ENCODE measurements at regions not wholly inside any gene's neighbourhood (a gene's known extent, or its start where the extent isn't known, plus 50 kb on each side); places are given as distances from the start of the nearest gene placed in this dataset.
"Not testable (repeated sequence)": the region's sequence is repeated elsewhere in the genome, so short reads cannot be mapped to it uniquely, and the experiment has no call there.

DNA sequence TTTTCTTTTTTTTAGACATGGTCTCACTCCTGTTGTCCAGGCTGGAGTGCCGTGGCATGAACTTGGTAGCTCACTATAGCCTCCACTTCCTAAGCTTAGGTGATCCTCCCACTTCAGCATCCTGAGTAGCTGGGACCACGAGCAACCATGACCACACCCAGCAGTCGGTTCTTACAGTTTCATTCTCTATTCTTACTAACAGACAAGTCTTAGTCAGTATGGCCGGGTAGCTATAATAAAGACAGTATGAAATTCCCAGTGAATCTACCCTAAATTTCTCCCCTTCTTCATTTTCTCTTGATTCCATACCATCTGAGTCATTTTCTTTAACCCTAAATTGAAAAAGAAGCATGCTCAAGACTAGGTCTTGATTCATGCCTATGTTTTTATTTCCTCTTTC lies 775.3 kb upstream of the NRXN1 start:
- no peak for DNase-seq

- no peak for DNase-seq
These were observed 763.4 kb upstream of the NRXN1 start for GRCh38 chr2:51795248-51795888.

GRCh38 chr2:51791496-51791895 lies 759.6 kb upstream of the NRXN1 start:
- DNase-seq, result no peak

GRCh38 chr2:51790854-51791253 lies 758.9 kb upstream of the NRXN1 start:
- DNase-seq, result no peak

- no peak for DNase-seq
These were observed 758.0 kb upstream of the NRXN1 start for GRCh38 chr2:51789918-51790317.

DNA sequence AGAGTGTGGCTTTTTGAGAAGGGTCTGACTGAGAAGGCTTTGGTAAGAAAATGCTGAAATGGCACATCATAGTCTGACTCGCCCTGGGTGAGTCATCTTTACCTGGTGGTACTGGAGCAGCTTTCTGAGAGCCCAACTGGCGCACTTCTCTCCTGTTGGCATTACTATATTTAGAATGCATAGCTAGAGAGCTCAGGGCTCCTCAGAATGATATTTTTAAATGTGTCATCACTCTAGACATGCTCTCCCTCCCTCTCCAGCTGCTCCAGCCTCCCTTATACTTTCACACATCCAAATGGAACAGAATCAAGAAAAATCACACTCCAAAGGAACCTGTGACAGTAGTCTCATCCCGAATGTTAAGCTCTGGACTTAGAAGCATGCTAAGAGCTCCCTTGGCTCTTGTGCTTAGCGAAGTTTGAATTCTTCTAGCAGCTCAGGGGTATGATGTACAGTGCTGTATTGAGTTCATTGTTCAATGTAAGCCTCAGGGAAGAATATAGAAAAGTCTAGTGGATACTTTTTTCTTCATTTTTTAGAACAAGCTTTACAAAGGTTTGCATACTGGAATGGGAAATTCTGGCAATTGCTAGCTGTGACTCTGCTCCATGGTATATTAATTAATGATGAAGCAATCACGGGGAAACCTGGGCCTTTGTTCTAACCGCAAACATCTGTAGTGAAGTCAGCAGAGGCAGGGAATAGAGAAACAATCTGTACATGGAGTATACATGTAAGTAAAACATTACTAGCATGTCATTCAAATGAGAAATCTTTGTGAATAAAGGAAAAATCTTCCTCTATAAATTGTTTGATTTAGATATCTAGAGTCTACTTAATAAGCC lies 751.2 kb upstream of the NRXN1 start:
- DNase-seq, result no peak

DNA sequence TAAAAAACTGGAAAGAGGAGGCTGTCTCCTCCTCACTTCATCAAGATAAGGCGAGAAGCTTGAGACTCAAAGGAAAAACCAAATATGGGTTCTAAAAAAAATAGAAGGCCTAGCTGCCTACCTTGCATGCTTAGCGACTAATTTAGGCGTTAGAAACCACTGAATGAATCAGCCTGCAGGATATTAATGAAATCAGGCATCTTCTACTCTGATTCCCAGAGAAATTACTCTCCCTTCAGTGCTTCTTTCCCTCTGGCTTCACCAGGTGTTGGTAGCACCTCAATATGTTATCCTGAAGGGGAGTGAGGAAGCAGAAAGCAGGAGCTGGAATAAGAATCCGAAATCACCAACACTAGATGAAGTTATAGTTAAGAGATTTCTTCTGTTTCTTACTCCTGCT lies 749.8 kb upstream of the NRXN1 start:
- DNase-seq, result no peak

GRCh38 chr2:51780353-51780752 lies 748.4 kb upstream of the NRXN1 start:
- DNase-seq, result no peak

- DNase-seq, result not testable (repeated sequence)
These were observed 747.8 kb upstream of the NRXN1 start for GRCh38 chr2:51779723-51780122.

DNA sequence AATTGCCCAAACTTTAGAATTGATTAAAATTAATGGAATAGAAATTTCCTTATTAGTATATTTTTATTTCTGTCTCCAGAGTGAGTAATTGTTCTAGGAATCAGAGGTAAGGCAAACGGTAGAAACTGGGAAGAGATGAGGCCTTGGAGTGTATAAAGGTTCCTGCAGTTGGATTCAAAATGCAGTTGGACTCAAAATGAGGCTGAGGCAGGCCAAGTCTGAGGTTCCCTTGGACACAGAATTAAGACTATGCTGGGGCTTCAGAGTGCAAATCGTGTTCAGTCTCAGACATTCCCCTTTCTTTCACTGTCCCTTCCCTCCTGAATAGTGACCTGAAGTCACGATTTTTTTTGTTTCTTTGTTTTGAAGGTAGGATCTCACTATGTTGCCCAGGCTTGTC lies 746.9 kb upstream of the NRXN1 start:
- no peak for DNase-seq

DNA sequence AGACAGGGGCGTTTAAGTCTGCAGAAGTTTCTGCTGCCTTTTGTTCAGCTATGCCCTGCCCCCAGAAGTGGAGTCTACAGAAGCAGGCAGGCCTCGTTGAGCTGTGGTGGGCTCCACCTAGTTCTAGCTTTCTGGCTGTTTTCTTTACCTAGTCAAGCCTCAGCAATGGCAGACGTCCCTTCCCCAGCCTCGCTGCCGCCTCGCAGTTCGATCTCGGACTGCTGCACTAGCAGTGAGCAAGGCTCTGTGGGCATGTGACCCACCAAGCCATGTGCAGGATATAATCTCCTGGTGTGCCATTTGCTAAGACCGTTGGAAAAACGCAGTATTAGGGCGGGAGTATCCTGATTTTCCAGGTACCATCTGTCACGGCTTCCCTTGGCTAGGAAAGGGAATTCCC lies 742.7 kb upstream of the NRXN1 start:
- DNase-seq, result not testable (repeated sequence)

DNA sequence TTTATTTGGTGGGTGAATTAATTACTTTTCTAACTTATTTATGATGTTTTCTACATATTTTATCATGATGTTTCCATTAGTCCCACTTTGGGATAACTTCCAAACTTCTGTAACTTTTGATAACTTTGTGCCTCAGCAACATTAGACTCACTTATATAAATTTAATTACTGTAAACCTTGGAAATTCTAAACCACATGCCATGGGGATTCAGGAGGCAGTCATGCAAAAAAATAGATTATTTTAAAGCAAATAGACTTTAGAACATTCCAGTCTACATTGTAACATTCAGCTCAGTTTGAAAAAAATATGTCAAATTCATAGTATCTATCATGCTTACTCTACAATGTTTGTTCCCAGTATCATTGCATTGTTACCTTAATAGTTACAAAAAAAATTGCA lies 728.5 kb upstream of the NRXN1 start:
- no peak for DNase-seq

DNA sequence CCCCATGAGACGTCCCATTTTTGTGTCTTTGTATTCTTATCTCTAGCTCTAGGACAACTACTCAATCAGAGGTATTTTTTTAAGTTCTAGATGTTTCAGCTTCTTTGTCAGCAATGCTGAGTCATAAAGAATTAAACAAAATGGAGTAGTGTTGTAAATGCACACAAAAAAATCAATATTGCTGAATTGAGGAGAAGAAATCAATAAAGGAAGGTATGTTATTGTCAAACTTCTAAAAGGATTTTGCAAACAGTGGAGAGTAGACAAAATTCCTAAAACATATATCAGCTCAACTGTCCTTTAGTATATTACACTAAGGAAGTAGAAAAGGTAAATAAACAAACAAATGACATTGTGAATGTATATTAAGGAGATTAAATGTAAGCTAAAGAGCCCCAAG lies 726.1 kb upstream of the NRXN1 start:
- no peak for DNase-seq

DNA sequence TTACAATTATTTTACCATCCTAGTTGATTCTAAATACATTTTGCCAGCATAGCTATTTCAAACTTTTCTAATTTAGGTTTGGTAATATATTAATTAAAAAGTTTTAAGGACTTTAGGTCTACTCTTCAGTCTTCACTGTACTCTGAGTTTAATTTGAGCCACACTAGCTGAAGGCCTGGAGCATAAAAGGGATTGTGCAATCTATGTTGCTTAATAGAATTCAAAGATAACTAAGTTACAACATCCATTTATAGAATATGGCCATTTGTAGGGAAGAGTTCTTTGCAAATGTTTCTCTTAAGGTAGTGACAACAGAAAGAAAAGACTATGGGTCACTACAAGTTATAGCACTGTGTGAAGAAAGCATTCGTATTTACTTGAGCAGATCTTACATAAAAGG lies 702.2 kb upstream of the NRXN1 start:
- DNase-seq, result no peak

DNA sequence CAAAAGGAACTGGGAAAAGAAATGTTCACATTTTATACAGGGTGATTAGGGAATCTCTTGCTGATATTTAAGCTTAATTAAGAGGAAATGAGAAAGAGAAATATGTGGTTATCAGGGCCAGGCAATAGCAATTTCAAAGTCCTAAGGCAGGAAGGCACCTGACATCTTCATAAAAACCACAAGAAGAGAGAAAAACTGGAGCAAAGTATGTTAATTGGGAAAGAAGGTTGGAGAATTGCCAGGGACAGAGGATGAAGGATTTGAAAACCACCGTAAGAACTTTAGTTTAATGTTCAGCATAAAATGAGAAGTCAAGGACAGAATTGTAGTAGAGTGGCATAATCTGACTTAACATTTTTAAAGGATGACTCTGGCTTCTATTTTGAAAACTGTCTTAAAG lies 691.8 kb upstream of the NRXN1 start:
- DNase-seq, result no peak

DNA sequence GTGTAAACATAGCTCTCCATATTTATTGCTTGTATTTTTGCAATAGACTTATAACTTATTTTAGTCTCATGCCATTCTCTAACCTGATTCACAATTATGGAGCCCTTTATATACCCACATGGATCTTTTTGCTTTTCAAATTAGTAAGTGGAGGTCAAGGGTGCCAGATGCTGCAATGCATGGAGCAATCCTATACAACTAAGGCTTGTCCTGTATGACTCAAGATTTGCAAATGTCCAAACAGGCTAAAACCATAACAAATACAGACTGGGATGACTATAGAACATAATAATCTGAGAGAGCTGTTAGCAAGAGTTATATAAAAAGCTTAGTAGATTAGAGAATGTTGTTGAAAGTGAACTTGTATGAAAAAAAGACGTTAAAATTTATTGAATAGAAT lies 690.4 kb upstream of the NRXN1 start:
- no peak for DNase-seq

DNA sequence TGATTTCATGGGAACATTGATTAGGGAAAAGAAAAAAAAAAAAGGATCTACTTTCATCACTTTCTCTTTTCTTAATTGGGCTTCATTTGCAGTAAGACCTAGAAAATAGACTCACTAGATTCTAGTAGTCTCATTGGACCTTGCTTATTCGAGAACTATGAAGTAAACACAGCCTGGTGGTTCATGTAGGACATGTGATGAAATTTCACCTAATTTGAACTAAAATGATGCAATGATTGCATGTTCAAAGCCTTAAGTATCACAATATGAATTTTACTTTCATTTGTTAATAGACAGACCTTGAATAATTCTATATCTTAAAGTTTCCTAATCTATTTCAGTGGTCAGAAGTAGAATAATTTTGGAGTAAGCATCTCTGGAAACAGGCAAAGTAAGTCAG lies 688.9 kb upstream of the NRXN1 start:
- DNase-seq, result no peak

DNA sequence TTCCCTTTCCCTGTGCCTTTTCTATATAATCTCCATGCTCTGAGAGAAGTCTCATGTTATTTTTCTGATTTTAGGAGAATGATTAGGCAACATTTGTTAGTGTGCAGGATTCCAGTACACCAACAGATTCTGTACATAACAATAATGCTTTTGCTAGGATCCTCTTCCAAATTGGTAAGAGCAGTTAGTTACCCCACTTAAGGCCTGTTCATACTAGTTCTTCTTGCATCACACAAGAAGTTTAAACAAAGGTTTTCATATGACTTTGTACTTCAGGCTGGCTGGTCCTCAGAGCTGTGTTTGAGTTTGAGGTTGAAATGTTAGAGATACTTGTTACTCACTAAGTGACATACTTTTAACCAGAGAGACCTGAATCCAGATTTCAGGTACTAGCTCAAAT lies 686.9 kb upstream of the NRXN1 start:
- DNase-seq, result no peak

DNA sequence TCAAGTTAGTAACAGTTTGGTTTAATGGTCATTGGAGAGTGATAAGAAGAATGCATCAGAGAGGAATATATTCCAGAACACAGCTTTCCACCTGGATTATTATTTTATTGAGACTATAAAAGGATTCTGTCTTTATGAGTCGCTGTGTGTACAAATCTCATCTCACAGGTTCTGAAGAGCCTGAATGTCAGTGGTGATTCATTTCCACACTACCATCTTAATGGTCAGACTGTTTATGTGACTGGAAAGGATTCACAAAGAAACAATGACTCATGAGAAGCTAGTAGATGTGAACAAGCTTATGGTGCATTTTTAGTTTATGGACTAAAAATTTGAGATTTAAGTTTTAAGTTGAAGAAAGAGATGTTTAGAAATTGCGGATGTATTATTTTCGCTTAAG lies 685.4 kb upstream of the NRXN1 start:
- DNase-seq, result no peak

- no peak for DNase-seq
These were observed 679.8 kb upstream of the NRXN1 start for GRCh38 chr2:51711766-51712165.

DNA sequence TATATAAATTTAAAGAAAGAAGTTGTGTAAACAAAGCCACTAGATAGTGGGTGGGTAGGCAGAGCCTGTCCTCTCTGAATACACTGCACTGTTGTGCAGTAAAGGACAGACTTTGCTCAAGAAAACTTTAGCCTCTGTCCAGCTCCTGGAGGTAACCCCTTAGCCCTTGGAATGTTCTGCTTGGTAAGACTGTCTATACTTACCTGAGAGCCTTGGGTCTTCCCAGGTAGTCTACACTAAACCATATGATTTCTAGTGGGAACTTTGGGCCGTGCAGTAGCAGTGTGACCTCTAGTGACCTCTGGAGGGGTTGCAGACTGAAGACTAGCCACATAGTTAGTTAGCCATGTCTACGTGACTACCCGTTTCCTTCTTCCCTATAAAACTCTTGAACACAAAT lies 678.3 kb upstream of the NRXN1 start:
- no peak for DNase-seq

DNA sequence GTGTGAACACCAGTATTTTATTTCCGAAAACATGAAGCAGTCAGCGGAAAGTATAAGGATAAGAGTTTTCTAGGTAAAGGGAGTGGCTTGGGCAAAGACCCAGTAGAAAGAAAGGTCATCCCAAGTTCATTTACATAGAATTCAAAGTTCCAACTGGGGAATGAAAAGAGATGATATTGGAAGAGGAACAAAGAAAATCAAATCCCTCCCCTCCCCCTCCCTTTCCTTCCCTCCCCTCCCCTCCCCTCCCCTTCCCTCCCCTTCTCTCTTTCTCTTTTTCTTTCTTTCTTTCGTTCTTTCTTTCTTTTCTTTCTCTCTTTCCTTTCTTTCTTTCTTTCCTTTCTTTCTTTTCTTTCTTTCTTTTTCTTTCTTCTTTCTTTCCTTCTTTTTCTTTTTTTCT lies 675.7 kb upstream of the NRXN1 start:
- no peak for DNase-seq

DNA sequence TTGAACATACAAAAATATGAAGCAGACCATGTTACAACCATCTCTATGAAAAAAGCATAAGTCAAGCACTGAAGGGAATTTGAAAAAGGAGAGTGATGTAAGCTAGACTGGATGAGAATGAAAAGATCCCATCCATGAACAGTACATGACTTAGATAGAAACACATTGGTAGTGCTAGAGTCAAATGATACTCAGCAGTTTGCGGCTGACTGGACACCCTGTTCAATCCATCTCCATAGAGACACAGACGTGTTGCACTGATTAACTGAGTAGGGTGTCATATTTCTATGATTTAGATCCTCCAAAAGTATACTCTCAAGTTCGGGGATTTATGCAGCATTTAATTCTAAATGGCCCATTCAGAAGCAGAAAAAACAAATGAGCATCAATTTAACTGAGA lies 674.3 kb upstream of the NRXN1 start:
- no peak for DNase-seq

DNA sequence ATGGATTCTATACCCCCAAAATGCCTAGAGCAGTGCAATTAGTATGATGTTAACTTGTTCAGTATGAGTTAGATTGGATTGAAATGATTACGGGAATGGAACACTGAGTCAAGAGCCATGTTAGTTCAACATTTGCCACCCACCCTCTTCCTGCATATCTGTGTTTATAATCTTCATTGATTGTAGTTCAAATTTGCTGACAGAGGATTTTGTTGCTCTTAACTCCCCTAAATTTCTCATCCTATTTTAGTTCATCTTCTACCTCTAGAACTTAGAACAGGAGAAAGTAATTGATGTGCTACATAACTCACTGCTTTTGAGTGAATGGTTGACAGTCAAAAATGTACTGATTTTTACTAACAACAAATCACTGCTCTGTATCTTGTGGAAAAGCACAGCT lies 673.5 kb upstream of the NRXN1 start:
- no peak for DNase-seq

DNA sequence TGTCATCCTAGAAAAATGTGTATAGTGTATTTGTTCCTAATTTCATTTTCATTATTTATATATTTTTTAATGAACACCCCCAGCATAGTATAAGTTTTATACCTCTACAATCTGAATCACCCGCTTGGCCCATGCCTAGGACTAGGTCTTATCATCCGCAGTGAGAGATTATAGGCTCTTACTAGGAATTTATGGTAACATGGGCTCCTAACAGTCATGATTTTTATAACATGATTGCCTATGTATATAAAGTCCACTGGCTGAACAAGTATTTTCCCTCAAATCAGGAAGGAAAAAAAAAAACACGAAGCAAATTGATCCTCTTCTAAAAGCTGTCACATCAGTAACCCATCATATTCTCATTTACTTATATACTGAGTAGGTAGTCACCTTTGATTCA lies 666.1 kb upstream of the NRXN1 start:
- DNase-seq, result no peak
